VCaP (cell line): ENCODE measurements at regions not wholly inside any gene's neighbourhood (a gene's known extent, or its start where the extent isn't known, plus 50 kb on each side); places are given as distances from the start of the nearest gene placed in this dataset.

Experiments used
- H3K27ac ChIP-seq: fragments of 450-650 bp; 2 replicates; pipeline ENCODE4 v1.5.1; 2017
- CTCF ChIP-seq: fragments of 450-650 bp; conservative IDR thresholded peaks from 2 replicates; pipeline ENCODE4 v1.5.1; 2017; ENCODE audit warnings: mild to moderate bottlenecking, moderate library complexity

- H3K27ac ChIP-seq: no peak overlapping the region
- TF ChIP-seq CTCF: no peak
These were observed 598.6 kb downstream of the AMY1C start for GRCh38 chr1:104348277-104348676.

- TF ChIP-seq CTCF: no peak
- no peak overlapping the region for H3K27ac ChIP-seq
These were observed 603.9 kb downstream of the AMY1C start for GRCh38 chr1:104353580-104353979.

- no peak overlapping the region for H3K27ac ChIP-seq
- TF ChIP-seq CTCF: no peak
These were observed 608.4 kb downstream of the AMY1C start for GRCh38 chr1:104358086-104358485.

GRCh38 chr1:104358621-104359020 lies 608.9 kb downstream of the AMY1C start:
- no peak for TF ChIP-seq CTCF
- no peak overlapping the region for H3K27ac ChIP-seq

- TF ChIP-seq CTCF: no peak
- no peak overlapping the region for H3K27ac ChIP-seq
These were observed 628.7 kb downstream of the AMY1C start for GRCh38 chr1:104378414-104378813.

- H3K27ac ChIP-seq: no peak overlapping the region
- TF ChIP-seq CTCF: no peak
These were observed 630.3 kb downstream of the AMY1C start for GRCh38 chr1:104380003-104380402.

- no peak overlapping the region for H3K27ac ChIP-seq
- TF ChIP-seq CTCF: no peak
These were observed 638.2 kb downstream of the AMY1C start for GRCh38 chr1:104387716-104388508.
